HG03045 (cell line): ENCODE measurements at regions not wholly inside any gene's neighbourhood (a gene's known extent, or its start where the extent isn't known, plus 50 kb on each side); places are given as distances from the start of the nearest gene placed in this dataset.

Experiments used
- ATAC-seq: cut with Tn5 transposase; IDR thresholded peaks from one replicate; pipeline ENCODE4 v1.9.1; 2021; ENCODE audit warnings: mild to moderate bottlenecking, moderate library complexity; ENCODE audit not compliant: unreplicated experiment

DNA sequence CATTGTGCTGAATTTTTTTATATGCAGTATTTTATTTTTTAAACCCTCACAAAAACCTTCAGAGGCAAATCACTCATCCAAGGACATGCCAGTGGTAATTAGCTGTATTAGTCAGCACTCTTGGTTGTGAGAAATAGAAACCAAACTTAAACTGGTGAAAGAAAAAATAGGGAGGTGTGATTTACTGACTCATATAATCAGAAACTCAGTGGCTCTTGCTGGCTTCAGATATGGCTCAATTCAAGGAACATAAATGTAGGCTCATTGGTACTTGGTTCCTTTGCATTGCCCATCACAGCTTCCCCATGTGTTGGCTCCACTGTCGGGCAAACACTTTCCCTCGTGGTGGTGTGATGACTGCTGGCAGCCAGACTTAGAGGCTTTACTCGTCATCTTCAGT, 497.2 kb downstream of the MAT2B start:
- ATAC-seq: no peak

DNA sequence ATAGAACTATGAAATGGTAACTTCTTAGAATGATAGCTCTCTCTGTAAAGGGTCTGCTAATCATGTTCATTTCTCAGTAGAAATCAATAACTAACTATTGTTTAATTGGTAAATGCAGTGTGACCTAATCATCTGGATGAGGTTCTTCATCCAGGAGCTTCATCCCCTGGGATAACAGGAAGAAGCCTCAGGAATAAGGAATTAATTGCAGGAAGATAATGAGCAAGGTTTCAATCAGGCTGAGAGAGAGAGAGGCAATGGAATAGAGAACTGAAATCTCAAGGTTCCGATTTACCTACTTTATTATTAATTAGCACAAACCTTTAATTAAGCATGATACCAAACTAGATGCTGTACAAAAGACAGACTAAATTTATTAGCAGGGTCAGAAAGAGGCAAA, 499.7 kb downstream of the MAT2B start:
- no peak for ATAC-seq

DNA sequence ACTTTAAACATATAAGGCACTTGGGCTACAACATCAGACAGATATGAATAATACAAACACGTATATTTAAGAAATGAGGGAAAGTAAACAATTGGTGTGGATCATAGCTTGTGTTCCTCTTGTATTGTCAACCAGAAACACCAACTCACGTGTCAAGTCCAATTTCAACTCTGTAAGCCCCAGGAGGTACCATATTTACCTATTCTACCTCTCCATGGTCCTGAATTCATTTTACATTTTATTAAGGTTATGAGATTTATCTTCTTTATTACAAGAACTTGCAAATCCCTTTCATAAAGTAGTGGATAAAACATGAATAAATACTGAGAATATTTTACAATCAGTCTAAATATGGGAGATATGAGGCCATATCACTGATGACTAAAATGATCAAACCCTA, 501.6 kb downstream of the MAT2B start:
- ATAC-seq: no peak

DNA sequence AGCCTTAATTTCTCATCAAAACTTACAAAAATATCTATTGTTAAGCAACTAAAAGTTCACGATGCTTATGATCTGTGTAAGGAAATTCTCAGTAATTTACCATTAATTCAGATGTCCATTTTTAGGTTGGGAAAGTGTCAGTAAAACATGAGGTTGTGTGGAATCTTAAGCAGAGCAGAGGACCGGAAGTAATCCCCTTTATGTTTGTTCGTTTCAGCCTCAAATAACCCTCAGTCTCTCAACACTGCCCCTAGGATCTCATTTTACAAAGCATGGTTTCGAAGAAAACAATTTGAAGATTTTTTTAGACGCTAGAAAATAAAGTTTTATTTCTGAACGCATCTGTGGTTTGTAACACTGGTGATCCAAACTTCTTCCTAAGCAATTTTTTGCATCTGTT, 504.2 kb downstream of the MAT2B start:
- no peak for ATAC-seq

DNA sequence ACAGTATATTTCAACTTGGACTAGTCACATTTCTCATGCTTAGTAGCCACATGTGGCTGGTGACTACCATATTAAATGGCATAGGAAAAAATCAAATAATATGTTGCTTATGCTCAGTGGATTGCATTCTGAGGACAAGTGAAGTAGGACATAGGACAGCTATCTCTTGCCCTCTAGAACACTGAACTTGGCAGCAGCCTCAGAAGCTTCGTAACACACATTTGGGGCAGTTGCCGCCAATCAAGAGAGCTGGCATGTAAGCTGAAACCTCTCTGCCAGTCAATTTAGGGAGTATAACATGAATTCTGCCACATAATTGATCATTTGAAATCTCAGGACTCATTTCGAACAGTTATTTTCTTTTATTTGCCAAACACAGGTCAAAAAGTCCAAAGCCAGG, 505.5 kb downstream of the MAT2B start:
- no peak for ATAC-seq

DNA sequence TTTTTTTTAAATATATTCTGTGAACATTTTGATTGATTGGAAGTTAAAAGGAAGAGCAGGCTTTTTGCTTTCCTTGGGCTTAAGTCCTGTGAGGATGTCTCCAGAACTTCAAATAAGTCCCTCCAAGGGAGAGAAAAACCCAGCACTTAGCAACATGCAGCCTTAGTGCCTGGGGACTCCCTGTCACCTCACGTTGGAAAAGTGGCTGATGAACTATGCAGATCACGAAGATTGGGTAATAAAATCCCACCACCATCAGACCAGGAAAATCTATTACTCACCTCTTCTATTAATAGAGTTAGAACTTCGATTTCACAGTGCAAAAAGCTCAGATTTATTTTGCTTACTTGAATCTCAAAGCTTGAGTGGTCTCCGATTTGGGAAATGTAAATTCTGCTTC, 507.0 kb downstream of the MAT2B start:
- no peak for ATAC-seq

DNA sequence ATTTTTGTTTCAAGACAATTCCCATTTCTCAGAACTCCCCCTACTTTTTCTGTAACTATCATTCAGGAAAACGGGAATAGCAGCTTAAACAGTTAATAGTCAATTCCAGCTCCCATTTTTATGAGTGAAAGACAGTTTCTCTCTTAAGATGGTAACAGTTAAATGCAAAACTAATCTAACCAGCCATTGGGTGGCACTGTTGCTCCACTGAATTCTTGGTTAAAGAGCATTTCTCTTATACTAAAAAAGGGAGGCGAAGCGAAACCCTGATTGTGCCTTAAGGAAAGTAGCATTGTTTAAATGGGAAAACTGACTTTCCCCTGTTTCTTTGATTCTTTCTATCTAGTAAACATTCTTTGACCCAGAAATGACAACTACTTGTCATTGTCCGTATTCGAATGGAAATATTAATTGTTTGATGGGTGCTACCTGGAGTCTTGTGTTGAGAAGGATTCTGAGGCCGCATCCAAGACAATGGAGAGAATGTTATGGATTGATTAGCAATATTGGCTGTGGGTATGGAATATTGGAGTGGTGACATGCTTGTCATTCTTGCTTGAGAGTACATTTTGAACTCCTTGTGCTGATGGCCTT, 507.8 kb downstream of the MAT2B start:
- ATAC-seq: peak; percentile 86

DNA sequence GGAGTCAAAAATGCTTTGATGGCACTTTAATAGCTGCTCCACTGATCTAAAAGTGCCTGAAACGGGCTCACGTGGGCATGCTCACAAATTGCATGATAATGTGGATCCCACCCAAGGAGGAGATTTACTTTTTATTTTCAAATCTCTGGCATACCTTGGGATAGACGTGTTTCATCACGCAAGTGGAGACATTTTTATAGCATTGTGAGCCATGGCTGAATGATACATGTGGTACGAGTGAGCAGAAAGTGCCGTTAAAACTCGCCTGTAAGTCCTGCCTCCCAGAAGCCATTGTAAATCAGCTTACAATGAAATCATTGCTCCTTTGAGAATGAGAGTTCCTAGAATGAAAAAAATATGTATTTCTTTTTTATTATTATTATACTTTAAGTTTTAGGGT, 514.7 kb downstream of the MAT2B start:
- ATAC-seq: no peak

DNA sequence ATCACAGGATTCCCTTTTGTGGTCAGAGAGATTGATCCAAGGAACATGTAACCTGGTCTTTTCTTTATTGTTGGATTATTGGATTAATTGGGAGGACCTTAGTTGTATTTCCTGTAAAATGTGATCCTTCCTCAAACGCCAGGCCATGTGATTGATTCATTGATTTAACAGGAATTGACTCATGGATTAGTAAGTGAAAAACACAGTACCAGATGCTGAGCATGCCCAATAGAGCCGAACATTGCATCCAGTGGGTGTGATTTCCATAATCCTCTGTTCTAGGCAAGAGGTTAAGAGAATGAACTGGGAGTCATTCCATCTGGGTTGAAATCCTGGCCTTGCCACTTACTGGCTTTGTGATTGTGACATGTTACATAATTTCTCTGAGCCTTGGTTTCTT, 522.3 kb downstream of the MAT2B start:
- ATAC-seq: no peak

DNA sequence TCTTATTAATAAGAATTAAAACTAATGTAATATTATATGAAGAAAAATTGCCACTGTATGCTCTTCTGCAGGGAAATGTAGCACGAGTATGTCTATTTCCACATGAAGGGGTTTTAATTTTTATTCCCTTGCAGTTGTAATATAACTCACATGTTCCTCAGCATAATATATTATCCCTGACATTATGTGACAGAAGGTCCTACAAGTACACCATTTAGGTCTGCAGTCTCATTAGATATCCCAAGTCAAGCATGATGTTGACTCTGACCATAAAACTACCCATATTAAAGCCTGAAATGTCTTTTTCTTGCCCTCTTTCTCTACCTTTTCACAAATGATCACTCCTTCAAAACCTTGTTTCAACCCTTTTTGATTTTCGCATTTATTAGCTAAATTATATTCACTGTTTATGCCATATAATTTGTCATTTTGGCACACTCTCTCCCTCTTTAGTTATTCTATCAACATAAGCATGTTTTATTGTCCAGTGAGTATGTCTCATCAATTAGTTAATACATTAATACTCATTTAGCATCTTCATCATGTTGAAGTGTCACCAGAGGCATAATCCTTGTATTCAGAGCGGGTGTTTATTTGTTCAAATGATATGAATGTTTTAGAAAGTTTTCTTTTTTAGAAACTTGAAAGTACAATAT, 532.8 kb downstream of the MAT2B start:
- ATAC-seq: no peak

DNA sequence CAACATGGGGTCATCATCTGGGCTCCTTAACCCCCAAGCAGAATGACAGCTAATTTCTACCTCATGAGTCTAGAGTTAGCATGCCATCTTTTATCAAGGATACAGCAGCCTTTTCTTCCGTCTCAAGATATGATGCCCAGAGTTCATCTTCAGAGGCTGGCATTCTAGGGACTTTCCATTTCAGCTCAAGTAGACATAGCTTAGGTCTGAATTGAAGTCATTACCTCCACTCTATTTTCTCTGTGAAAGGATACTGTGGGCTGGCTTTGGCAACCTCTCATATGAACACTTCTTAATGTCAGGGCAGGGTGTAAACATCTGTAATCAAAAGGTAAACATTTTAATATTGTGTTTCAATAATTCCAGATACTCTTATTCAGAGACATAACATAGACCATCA, 535.7 kb downstream of the MAT2B start:
- ATAC-seq: no peak

DNA sequence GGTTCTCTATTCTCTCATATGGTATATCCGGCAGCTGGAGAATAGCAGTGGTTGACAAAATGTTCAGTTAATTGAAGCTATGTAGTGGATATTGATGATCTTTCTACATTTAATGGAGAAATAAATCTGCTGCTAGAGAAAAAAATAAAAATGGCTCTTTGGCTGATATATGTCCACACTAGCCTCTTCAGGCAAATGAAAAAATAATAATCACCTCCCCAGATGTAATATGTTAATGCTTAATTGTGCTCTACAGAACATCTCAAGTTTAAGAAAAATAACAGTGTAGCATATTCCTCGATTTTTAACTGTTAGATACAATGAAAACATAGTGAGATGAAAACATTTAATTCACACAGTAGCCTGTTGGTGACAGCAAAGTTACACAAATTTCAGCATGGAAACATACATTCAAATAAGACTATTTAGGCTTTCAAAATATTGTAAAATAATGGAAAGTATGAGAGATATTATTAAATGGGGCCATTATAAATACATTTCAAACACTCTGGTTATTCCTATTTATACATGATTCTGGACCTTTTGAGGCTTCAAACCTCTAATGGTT, 543.0 kb downstream of the MAT2B start:
- no peak for ATAC-seq

DNA sequence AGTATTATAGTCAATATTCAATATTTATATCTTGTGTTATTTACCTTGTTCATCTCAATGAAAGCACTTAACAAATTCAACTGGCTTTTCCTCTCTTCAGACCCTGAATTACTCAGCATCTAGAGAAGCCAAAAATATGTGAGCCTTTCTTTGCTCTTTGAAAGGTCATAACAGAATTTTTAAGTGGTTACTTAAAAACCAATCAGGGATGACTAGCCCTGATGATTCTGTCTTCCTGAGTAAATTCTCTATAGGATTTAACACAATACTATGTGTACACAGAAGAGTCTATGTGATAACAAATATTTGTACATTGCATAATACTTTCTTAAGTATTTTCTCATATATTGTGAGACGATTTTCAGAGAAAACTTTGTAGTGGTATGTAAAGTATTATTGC, 546.3 kb downstream of the MAT2B start:
- no peak for ATAC-seq

DNA sequence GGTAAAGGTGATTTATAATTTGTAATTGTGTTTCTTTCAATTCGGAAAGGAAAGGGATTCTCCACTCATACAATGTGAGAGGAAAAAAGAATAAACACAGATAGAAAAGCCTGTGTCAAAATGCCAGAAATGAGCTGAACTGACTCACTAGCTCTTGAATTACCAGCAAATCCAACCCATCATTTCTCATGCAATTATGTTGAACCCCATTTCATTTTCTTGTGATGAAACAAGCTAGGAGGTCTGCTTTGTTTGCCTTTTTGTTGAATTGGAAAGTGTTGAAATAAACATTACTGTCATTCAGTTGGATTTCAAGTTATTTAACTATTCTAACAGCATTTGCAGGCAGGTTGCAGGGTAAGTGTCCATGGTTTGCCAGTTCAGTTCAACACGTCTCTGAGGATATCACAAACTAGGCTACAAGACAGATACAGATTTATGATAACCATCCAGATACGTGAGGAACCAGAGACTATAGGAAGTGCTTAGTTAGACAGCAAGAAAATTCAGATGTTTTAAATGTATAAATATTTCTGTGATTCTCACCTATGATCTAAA, 547.2 kb downstream of the MAT2B start:
- no peak for ATAC-seq

DNA sequence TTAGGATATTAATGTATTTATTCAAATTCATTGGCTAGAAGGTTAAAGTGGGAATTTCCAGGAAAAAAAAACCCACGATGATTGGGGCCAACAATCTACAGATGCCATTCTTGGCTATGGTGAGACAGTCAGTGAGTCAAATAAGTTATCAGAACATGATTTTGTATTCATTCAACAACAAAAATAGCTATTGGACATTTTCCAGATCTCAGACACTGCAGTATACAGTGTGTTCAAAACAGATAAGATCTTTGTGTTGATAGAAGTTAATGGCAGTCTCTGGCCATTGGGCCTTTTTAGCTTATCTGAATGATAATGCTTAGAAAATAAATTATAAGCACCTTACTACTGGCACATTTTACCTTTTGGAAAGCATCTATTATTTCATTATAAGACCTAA, 547.7 kb downstream of the MAT2B start:
- ATAC-seq: no peak

DNA sequence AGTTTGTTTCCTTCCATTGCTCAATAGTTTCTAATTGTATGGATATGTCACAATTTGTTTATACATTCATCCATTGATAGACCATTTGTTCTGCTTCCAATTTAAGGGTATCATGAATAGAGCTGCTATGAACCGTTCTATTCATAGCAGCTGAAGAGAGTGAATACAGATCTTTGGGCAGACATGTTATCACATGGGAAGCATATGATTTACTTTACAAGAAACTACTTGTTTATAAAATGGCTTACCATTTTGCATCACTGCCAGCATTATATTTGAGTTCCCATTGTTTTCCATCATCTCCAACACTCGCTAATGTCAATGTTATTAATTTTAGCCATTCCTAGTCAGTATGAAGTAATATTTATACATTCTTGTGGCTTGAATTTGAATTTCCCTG, 549.0 kb downstream of the MAT2B start:
- no peak for ATAC-seq

DNA sequence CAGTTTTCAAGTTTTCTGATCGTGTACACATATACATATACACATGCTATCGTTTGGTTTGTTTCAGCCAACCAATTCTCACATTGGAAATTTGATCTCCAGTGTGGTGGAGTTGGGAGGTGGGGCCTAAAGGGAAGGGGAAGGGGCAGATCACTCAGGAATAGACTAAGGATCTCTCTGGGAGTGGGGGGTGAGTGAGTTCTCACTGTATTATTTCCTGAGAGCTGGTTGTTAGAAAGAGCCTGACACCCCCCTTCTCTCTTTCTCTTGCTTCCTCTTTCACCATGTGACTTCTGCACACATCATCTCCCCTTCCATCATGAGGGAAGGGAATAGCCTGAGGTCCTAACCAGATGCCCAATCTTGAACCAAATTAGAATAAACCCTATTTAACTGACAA, 551.7 kb downstream of the MAT2B start:
- no peak for ATAC-seq

DNA sequence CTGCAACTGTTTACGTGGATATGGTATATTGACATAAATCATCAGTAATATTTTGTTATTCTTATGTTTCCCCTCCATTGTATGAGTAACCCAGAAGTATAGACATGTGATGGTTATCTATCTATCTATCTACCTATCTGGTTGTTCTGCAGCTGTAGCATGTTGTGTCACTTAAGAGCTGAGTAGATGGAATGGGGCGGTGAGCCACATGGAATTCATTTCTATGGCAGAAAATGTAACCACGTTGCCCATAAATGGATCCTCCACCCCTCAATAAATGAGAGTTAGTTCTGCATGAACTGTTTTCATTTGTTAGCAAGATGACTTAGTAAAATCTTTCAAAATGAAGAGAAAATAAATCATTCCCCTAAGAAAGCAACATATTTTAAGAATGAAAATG, 553.2 kb downstream of the MAT2B start:
- no peak for ATAC-seq

DNA sequence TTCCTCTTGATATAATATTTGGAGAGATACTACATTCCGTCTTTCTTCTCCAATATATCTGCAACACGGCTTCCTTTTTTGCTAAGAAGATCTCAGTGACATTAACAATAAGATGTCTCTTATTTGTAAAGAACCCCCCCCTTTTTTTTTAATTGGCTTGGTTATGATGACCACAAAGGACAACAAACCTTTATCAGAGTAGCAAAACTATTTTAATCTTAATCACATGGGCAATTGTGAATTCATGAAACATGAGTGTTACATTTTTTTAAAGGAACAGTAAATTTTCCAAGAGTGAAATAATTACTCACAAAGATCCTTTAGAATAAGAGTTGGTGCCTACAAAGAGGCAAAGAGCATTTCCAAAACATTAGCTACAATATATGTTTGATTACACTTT, 554.1 kb downstream of the MAT2B start:
- no peak for ATAC-seq

DNA sequence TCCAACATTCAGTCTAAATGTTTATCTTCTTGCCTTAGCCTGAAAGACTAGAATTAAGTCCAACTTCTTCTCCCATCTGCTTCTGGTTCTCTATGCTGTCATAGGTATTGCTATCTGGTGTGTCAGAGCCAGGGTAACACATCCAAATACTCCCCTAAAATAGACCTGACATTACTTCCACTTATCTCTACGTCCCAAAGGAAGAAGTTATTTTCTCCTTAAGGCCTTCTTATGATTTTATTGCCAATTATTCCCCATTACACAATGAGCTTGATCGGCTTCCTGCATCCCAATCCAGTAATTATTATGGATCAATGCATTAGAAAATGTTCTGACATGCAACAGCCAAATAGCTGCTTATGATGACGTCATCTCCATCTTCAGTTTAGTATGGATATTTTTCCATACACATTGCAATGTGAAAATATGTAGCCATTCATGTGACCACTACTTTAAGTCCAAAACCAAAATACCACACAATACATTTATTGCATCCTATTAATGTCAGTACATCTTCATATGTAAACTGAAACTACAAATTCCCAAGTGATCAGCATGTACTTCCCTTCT, 555.5 kb downstream of the MAT2B start:
- ATAC-seq: no peak

DNA sequence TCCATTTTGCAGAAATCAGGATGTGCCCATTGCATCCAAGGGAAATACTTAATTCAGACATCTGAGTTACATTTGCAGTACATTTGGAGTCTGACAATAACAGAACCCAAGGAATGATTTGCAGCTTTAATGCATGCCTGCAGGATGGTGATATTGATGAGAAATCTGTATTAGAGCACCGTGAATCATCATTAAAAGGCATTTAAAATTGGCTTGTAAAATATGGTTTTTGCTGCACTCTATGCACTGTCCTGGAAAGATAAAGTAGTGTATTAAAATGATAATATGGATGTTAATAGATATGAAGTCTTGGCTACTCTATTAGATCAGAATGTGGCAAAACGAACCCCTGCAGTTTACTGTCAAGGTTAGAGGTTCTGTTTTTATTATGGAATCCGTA, 556.9 kb downstream of the MAT2B start:
- no peak for ATAC-seq

DNA sequence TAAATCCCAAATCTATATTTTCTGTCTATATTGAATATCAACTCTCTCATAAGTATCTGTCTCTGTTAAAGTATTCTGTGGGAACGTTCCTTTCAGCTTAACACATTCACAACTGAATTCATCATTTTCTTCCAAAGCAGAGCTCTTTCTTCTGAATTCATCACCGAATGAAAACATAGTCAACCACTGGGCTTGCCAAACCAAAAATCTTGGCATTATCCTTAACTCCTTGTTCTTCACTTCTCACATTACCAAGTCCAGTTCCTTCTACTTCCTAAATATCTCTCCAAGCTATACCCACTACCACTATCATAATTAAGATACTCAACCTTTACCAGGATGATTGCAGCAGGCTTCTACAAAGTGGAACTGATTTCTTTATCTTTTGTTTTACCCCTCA, 559.8 kb downstream of the MAT2B start:
- ATAC-seq: no peak
